PC-3 (cell line): ENCODE measurements at regions not wholly inside any gene's neighbourhood (a gene's known extent, or its start where the extent isn't known, plus 50 kb on each side); places are given as distances from the start of the nearest gene placed in this dataset.
"Not testable (repeated sequence)": the region's sequence is repeated elsewhere in the genome, so short reads cannot be mapped to it uniquely, and the experiment has no call there.

Experiments used
- ATAC-seq: fragments of 200-7000 bp; cut with Tn5 transposase; 2 replicates; pipeline ENCODE4 v1.9.1; 2020; ENCODE audit warnings: mild to moderate bottlenecking, moderate library complexity
- BruUV-seq: library from RNA; stranded (reverse); fragments of 400-500 nt; replicated peaks from 2 replicates; lab custom pipeline; 2021; lab: Mats Ljungman, UMichigan
- CTCF ChIA-PET: fragments of 300-600 bp; sonication (Branson Sonifier 250); formaldehyde crosslinking; loops from one replicate; lab custom pipeline; 2022; ENCODE audit warnings: antibody characterized with exemption; lab: Charles Lee
- POLR2A ChIA-PET: fragments of 300-600 bp; sonication (Branson Sonifier 250); formaldehyde crosslinking; loops from one replicate; lab custom pipeline; 2022; ENCODE audit warnings: antibody characterized with exemption; ENCODE audit not compliant: unreplicated experiment; lab: Charles Lee
- DNase-seq: peaks from one replicate; pipeline ENCODE4 v3.0.0-alpha.2; 2015
- H2AFZ ChIP-seq: fragments of 300-600 bp; sonication (generic); 2 replicates; pipeline ENCODE4 v1.6.0; 2016; ENCODE audit warnings: antibody characterized with exemption, low read length
- H3F3A ChIP-seq: fragments of 300-600 bp; sonication (generic); one replicate; pipeline ENCODE4 v1.6.0; 2017; ENCODE audit warnings: antibody characterized with exemption, low read length, control low read depth, mild to moderate bottlenecking; ENCODE audit not compliant: unreplicated experiment
- H3K27ac ChIP-seq: fragments of 300-600 bp; sonication (generic); 2 replicates; pipeline ENCODE4 v1.5.1; 2016; ENCODE audit warnings: mild to moderate bottlenecking, low read length
- H3K27me3 ChIP-seq: fragments of 300-600 bp; sonication (generic); 2 replicates; pipeline ENCODE4 v1.6.1; 2016; ENCODE audit warnings: low read length, mixed read lengths
- H3K36me3 ChIP-seq: fragments of 300-600 bp; sonication (generic); 2 replicates; pipeline ENCODE4 v1.6.1; 2016; ENCODE audit warnings: low read depth, mixed run types, low read length, mixed read lengths
- H3K4me1 ChIP-seq: fragments of 300-600 bp; sonication (generic); 2 replicates; pipeline ENCODE4 v1.5.1; 2016; ENCODE audit warnings: low read length; ENCODE audit not compliant: insufficient read depth
- H3K4me2 ChIP-seq: fragments of 300-600 bp; sonication (generic); 2 replicates; pipeline ENCODE4 v1.6.0; 2016; ENCODE audit warnings: low read length
- H3K4me3 ChIP-seq: fragments of 300-600 bp; sonication (generic); 2 replicates; pipeline ENCODE4 v1.5.1; 2016; ENCODE audit warnings: mild to moderate bottlenecking, low read length, mixed read lengths
- H3K79me2 ChIP-seq: fragments of 300-600 bp; sonication (generic); 2 replicates; pipeline ENCODE4 v1.6.1; 2017; ENCODE audit warnings: low read length, mixed read lengths
- H3K9ac ChIP-seq: fragments of 300-600 bp; sonication (generic); 2 replicates; pipeline ENCODE4 v1.6.0; 2016; ENCODE audit warnings: mild to moderate bottlenecking, low read length
- H3K9me2 ChIP-seq: fragments of 300-600 bp; sonication (generic); replicated peaks from 2 replicates; pipeline ENCODE4 v1.6.1; 2016; ENCODE audit warnings: mixed run types, low read length, mixed read lengths
- H3K9me3 ChIP-seq: fragments of 300-600 bp; sonication (generic); 2 replicates; pipeline ENCODE4 v1.6.1; 2016; ENCODE audit warnings: low read length, mixed read lengths
- H4K20me1 ChIP-seq: fragments of 300-600 bp; sonication (generic); 2 replicates; pipeline ENCODE4 v1.6.1; 2016; ENCODE audit warnings: low read length, mixed read lengths
- EZH2 ChIP-seq: fragments of 300-600 bp; sonication (generic); IDR thresholded peaks from one replicate; pipeline ENCODE4 v1.6.1; 2017; ENCODE audit warnings: antibody characterized with exemption, mild to moderate bottlenecking, low read length; ENCODE audit not compliant: unreplicated experiment
- EZH2phosphoT487 ChIP-seq: fragments of 300-600 bp; sonication (generic); IDR thresholded peaks from 2 replicates; pipeline ENCODE4 v1.6.1; 2018; ENCODE audit warnings: mild to moderate bottlenecking, antibody characterized with exemption, low read length, borderline replicate concordance
- intact Hi-C: fragments of 100-400 bp; cut with micrococcal nuclease; formaldehyde crosslinking; loops from 2 replicates; pipeline ENCODE4 v1.9.0; 2023
- TF ChIP-seq, protein P1 (sequence below): fragments of 300-600 bp; sonication (generic); conservative IDR thresholded peaks from 2 replicates; pipeline ENCODE4 v1.5.1; 2017; ENCODE audit warnings: antibody characterized with exemption, low read depth, mild to moderate bottlenecking, low read length

DNA sequence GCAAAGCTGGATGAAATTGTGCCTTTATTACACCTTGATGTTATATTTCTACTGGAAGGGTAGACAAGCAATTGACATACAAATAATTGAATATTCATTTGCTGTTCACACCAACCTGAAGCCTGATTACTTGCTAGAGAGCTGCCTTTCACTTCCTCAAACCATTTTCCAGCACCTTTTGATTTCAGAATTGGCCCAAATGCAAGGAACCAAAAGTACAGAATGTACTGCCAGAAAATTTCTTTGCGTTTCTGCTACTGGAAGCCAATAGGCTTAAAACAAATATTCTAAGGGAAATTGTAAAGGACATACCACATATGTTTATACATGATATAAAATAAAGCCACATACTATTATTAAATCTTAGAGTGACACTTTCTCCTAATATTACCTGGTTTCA lies 94.5 kb downstream of the RFPL4B start:
- intact Hi-C loops = no loop called here
- H3K36me3 ChIP-seq = no peaks in the 10 kb centered on the region
- H4K20me1 ChIP-seq = no peaks in the 10 kb centered on the region
- ChIA-PET POLR2A (no interaction called here), CTCF (no interaction called here)
- DNase-seq (no peak), ATAC-seq (no peak)
- no peak overlapping the region for H3K9ac ChIP-seq
- no TSS peak for BruUV-seq
- H3K9me3 ChIP-seq = no peaks in the 10 kb centered on the region
- H3F3A ChIP-seq = no peaks in the 10 kb centered on the region
- TF ChIP-seq, protein P1, sequence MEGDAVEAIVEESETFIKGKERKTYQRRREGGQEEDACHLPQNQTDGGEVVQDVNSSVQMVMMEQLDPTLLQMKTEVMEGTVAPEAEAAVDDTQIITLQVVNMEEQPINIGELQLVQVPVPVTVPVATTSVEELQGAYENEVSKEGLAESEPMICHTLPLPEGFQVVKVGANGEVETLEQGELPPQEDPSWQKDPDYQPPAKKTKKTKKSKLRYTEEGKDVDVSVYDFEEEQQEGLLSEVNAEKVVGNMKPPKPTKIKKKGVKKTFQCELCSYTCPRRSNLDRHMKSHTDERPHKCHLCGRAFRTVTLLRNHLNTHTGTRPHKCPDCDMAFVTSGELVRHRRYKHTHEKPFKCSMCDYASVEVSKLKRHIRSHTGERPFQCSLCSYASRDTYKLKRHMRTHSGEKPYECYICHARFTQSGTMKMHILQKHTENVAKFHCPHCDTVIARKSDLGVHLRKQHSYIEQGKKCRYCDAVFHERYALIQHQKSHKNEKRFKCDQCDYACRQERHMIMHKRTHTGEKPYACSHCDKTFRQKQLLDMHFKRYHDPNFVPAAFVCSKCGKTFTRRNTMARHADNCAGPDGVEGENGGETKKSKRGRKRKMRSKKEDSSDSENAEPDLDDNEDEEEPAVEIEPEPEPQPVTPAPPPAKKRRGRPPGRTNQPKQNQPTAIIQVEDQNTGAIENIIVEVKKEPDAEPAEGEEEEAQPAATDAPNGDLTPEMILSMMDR = no peak
- no peak for TF ChIP-seq EZH2phosphoT487
- no peaks in the 10 kb centered on the region for H3K79me2 ChIP-seq
- H3K4me1 ChIP-seq = no peaks in the 10 kb centered on the region
- H3K27ac ChIP-seq = no peak overlapping the region
- H3K4me3 ChIP-seq = no peak overlapping the region
- no peak overlapping the region for H3K4me2 ChIP-seq
- H3K9me2 ChIP-seq = no peaks in the 10 kb centered on the region
- no peaks in the 10 kb centered on the region for H3K27me3 ChIP-seq
- no peak overlapping the region for H2AFZ ChIP-seq

DNA sequence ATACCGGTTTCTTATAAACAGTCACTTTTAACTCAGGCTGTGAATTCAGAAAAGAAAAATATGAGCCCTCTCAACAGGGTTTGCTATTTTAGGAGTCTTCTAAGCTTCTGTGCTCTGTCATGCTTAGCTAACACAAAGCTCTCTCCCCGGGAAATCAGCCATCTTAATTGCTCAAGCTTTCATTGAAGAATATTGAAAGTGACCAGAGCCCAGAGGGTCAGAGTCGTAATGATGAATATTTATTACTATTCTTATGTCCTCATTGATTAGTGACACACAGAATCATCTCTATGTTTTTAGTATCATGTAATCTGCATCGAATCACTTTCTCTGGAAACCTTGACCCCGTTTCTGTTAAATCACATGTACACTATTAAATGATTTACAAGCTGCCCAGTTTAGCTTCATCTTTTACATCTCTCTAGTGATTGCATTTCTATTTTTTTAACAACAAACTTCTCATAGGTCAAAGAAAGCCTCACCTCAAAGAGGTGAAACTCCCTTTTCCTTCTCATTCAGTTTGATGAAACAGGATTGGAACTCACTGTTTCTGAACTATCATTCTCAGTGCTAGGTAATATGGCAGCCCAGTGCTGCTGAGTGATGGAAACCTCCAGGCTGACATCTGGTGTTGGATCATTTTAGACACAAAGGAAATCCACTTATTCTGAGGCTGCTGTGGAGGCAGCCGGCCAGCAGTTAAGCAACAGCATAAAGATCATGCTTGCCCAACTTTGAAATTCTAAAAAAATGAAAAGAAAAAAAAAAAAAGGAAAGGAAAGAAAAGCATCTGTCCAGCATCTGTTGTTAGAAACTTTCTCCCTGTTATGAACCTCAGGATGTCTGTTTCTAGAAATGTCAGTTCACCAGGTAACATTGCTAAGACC lies 96.3 kb downstream of the RFPL4B start:
- no peak overlapping the region for H3K27ac ChIP-seq
- H4K20me1 ChIP-seq = no peaks in the 10 kb centered on the region
- no peaks in the 10 kb centered on the region for H3K9me3 ChIP-seq
- no peak overlapping the region for H2AFZ ChIP-seq
- no peaks in the 10 kb centered on the region for H3K36me3 ChIP-seq
- CTCF ChIA-PET = interaction anchor here (0.7 kb wide), 1 partner anchor 57 kb away, joined by 3 read pairs; no protein-coding TSS in a partner anchor
- H3K4me1 ChIP-seq = no peaks in the 10 kb centered on the region
- no peak overlapping the region for H3K4me3 ChIP-seq
- H3K9me2 ChIP-seq = no peaks in the 10 kb centered on the region
- BruUV-seq = no TSS peak
- TF ChIP-seq EZH2phosphoT487 (no peak), EZH2 (no peak)
- TF ChIP-seq, protein P1 = no peak
- no peak overlapping the region for H3K9ac ChIP-seq
- POLR2A ChIA-PET = no interaction called here
- DNase-seq = no peak
- intact Hi-C loops = no loop called here
- H3F3A ChIP-seq = no peaks in the 10 kb centered on the region
- no peak overlapping the region for H3K4me2 ChIP-seq
- H3K27me3 ChIP-seq = no peaks in the 10 kb centered on the region
- no peak for ATAC-seq
- no peaks in the 10 kb centered on the region for H3K79me2 ChIP-seq

GRCh38 chr6:112448786-112449185 lies 101.7 kb downstream of the RFPL4B start:
- H3K4me1 ChIP-seq, H3K36me3 ChIP-seq, H3K9me2 ChIP-seq, H3K79me2 ChIP-seq, H3K4me3 ChIP-seq, DNase-seq, BruUV-seq, H3K27ac ChIP-seq, H3K9me3 ChIP-seq, H3K27me3 ChIP-seq, H3K4me2 ChIP-seq, ATAC-seq, H4K20me1 ChIP-seq, CTCF ChIA-PET, intact Hi-C loops, H3F3A ChIP-seq, H3K9ac ChIP-seq, POLR2A ChIA-PET, H2AFZ ChIP-seq: not testable (repeated sequence)
